ENCODE measurements at regions not wholly inside any gene's neighbourhood (a gene's known extent, or its start where the extent isn't known, plus 50 kb on each side); places are given as distances from the start of the nearest gene placed in this dataset.

DNA sequence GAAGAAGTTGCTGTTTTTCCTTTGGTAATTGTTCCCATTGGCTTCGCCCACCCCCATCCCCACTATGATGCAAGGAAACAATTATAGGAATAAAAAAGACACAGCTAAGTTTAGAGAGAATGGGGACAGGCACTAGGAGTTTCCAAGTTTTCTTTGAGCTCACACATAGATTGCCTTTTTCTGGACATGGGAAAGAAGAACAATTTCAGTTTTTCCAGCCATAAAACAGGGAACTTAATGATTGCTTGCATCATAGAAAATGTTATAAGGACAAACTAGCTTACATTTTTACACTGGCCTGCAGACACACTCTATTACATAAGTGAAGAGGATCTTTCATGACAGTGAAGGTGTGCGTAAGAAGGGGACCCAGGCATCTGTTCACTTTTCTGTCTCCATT, 142.3 kb upstream of the ZFHX3 start:
- H3K27me3 ChIP-seq (replicated peaks), result no peaks in the 10 kb centered on the region
- TF ChIP-seq, protein P1, sequence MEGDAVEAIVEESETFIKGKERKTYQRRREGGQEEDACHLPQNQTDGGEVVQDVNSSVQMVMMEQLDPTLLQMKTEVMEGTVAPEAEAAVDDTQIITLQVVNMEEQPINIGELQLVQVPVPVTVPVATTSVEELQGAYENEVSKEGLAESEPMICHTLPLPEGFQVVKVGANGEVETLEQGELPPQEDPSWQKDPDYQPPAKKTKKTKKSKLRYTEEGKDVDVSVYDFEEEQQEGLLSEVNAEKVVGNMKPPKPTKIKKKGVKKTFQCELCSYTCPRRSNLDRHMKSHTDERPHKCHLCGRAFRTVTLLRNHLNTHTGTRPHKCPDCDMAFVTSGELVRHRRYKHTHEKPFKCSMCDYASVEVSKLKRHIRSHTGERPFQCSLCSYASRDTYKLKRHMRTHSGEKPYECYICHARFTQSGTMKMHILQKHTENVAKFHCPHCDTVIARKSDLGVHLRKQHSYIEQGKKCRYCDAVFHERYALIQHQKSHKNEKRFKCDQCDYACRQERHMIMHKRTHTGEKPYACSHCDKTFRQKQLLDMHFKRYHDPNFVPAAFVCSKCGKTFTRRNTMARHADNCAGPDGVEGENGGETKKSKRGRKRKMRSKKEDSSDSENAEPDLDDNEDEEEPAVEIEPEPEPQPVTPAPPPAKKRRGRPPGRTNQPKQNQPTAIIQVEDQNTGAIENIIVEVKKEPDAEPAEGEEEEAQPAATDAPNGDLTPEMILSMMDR (IDR thresholded peaks at IDR 0.05; ENCODE audit: low read depth, low read length, missing control alignments), result no peak
- H3K36me3 ChIP-seq (replicated peaks), result no peaks in the 10 kb centered on the region
- no peak for DNase-seq
- H3K4me3 ChIP-seq (ENCODE audit: low read depth, low read length), result no peak overlapping the region
- in situ Hi-C loops (cut with HindIII; ENCODE audit: low pct_ligation_motif_present, low sequenced_read_pairs), result no loop called here
- H3K27ac ChIP-seq, result no peak overlapping the region

DNA sequence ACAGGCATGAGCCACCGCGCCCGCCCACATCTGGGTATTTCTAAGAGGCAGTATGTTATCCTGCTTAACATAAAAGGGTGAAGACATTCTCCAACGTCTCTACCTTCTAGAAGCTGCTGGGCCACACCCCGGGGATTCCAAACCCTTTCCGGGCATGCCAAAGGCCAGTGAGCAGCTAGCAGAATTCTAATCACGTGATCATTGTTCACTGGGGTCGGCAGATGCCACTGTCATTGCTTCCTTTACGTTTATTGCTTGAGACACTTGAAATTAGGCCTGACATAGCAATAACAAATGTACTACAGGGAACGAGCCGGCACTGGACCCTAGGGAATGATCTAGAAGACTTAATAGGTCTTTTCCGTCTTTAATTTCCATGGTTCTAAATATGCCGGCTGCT, 141.2 kb upstream of the ZFHX3 start:
- no peaks in the 10 kb centered on the region for H3K36me3 ChIP-seq (replicated peaks)
- in situ Hi-C loops (cut with HindIII; ENCODE audit: low pct_ligation_motif_present, low sequenced_read_pairs), result no loop called here
- H3K4me3 ChIP-seq (ENCODE audit: low read depth, low read length), result no peak overlapping the region
- no peaks in the 10 kb centered on the region for H3K27me3 ChIP-seq (replicated peaks)
- TF ChIP-seq, protein P1 (IDR thresholded peaks at IDR 0.05; ENCODE audit: low read depth, low read length, missing control alignments), result no peak
- no peak overlapping the region for H3K27ac ChIP-seq
- DNase-seq, result no peak

DNA sequence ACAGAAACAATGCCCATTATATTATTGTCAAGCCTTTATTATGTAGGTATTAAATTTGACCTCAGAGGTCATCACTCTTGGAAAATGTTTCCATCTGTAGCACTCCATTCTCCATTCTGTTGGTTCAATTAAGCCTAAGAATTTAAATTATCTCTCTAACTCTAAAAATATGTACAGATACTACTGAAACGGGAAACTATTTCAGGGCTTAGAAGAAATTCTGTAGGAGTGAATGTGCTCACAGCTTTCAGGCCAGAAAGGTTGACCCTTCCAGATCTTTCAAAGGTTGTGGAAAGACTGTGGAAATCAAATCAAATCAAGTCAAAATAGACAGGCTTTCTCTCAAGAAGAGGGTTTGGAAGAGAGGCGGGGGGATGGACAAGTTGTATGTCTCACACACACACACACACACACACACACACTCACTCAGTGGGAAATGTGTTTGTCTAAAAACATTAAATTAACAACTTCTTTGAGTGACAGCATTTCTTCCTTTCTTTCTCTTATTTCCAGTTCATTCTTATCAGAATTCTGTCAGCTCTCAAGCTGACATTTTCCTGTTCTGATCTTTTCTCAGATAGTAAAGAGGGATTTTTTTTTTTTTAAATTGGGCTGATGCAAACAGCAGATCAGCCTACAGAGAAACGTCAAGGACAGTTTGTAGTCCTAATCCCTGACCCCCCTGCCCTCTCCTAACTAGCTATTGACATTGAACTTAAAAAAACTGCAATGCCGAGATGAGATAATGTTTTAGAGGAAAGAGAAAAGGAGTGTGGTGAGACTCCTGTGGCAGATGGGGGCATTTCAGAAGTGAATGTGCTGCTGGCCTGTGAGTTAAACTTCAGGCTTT, 139.0 kb upstream of the ZFHX3 start:
- in situ Hi-C loops (cut with HindIII; ENCODE audit: low pct_ligation_motif_present, low sequenced_read_pairs), result no loop called here
- TF ChIP-seq, protein P1 (IDR thresholded peaks at IDR 0.05; ENCODE audit: low read depth, low read length, missing control alignments), result no peak
- Histone ChIP-seq H3K4me3 (ENCODE audit: low read depth, low read length) (no peak overlapping the region), H3K36me3 (replicated peaks) (no peaks in the 10 kb centered on the region), H3K27ac (no peak overlapping the region), H3K27me3 (replicated peaks) (no peaks in the 10 kb centered on the region)
- no peak for DNase-seq

DNA sequence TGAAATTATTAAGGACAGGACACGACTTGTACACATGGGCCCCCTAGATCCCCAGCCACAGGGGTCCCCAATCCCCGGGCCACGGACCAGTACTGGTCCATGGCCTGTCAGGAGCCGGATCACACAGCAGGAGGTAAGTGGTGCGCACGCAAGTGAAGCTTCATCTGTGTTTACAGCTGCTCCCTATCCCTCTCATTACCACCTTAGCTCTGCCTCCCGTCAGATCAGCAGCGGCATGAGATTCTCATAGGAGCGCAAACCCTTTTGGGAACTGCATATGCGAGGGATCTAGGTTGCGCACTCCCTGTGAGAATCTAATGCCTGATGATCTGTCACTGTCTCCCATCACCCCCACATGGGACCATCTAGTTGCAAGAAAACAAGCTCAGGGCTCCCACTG, 137.8 kb upstream of the ZFHX3 start:
- Histone ChIP-seq H3K4me3 (ENCODE audit: low read depth, low read length) (no peak overlapping the region), H3K27ac (no peak overlapping the region), H3K27me3 (replicated peaks) (no peaks in the 10 kb centered on the region), H3K36me3 (replicated peaks) (no peaks in the 10 kb centered on the region)
- TF ChIP-seq, protein P1 (IDR thresholded peaks at IDR 0.05; ENCODE audit: low read depth, low read length, missing control alignments), result no peak
- in situ Hi-C loops (cut with HindIII; ENCODE audit: low pct_ligation_motif_present, low sequenced_read_pairs), result no loop called here
- DNase-seq, result no peak

DNA sequence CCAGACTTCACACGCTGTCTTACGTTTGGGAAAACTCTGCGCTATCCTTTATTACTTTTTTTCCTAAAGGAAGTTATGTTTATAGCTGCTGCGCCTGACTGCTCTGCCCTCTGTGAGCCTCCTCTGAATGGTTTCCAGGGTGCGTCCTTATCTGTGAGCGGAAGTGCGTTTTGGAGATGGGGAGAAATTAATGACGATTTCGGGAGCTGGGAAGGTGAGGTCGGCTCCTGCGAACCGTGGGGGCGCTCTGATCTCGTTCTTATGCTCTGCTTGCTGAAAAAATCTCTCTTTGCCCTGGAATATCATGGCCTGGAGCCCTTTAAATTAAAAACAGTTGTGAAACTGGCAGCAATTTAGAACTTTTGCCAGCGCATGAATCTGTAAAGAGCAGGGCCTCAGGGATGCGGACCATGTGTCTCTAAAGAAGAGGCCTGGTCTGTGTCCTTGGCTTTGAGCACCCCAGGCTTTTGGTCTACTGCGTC, 135.7 kb upstream of the ZFHX3 start:
- H3K27me3 ChIP-seq (replicated peaks), result no peaks in the 10 kb centered on the region
- in situ Hi-C loops (cut with HindIII; ENCODE audit: low pct_ligation_motif_present, low sequenced_read_pairs), result no loop called here
- no peak for DNase-seq
- H3K36me3 ChIP-seq (replicated peaks), result no peaks in the 10 kb centered on the region
- no peak overlapping the region for H3K4me3 ChIP-seq (ENCODE audit: low read depth, low read length)
- TF ChIP-seq, protein P1 (IDR thresholded peaks at IDR 0.05; ENCODE audit: low read depth, low read length, missing control alignments), result no peak
- no peak overlapping the region for H3K27ac ChIP-seq
